ENCODE measurements at regions not wholly inside any gene's neighbourhood (a gene's known extent, or its start where the extent isn't known, plus 50 kb on each side); places are given as distances from the start of the nearest gene placed in this dataset.
"Not testable (repeated sequence)": the region's sequence is repeated elsewhere in the genome, so short reads cannot be mapped to it uniquely, and the experiment has no call there.

DNA sequence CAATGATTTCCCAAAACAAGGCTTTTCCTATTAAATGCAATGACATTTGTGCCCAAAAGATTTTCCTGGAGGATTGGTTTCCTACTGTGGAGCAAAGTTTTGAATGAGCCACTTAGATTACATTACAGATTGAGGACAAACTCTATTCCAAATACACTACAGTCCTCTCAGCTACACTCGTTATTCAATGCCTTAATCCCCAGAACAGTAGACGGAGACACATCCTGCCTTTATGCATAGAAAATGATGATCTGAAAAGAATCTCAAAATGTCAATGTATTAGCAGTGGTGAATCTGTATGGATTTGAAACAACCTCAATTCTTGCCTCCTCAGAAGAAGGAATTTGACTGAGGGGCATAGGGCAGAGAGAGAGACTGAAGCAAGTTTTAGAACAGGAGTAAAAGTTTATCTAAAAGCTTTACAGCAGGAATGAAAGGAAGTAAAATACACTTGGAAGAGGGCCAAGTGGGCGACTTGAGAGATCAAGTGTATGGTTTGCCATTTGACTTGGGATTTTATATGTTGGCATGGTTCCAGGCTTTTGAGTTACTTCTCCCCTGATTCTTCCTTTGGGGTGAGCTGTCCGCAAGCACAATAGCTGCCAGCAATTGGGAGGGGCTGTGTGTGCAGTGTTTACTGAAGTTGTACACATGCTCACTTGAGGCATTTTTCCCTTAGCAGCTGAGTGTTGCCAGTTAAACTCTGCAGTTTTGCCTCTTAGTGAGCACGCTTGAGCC, 891.9 kb upstream of the MBL2 start:
- DNase-seq (ENCODE audit: low read depth, low spot score), result no peak

DNA sequence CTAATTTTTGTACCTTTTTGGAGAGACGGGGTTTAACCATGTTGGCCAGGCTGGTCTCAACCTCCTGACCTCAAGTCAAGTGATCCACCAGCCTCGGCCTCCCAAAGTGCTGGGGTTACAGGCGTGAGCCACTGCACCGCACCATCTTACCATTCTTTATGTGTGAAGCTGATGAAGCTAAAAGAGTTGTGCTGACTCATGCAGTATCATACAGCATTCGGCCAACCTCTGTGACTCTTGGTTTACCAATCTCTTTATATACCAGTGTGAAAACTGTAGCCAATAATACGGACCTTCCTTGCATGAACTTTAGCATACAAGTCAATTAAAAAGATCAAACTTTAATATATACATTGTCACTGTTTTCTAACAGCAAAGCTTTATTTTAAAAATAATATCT, 878.2 kb upstream of the MBL2 start:
- no peak for DNase-seq (ENCODE audit: low read depth, low spot score)

DNA sequence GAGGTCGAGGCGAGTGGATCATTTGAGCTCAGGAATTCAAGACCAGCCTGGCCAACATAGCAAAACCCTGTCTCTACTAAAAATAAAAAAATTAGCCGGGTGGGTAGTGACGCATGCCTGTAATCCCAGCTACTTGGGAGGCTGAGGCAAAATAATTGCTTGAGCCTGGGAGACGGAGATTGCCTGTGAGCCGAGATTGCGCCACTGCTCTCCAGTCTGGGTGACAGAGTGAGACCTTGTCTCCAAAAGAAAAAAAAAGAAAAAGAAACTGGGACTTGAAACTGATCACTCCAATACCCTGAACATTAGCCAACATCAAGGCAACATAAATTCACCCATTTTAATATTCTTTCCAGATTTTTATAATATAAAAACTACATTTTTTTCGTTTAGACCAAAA, 874.6 kb upstream of the MBL2 start:
- DNase-seq (ENCODE audit: low read depth, low spot score), result not testable (repeated sequence)

DNA sequence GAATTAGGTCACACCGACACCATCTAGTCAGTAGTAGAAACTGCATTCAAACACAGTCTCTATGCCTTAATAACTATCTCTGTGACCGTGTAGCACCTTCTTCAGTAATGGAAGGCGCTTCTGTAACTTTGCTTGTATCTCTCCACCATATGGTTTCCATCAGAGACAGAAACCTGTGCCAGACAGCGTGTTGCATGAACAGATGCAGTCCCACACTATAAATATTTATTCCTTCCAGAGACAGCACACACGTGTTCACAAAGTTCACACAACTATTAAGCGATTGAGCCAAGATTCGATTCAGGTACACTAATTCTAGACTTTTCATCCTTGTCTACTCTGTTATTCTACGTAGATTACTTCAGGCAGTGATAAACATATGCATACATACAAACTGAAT, 873.9 kb upstream of the MBL2 start:
- DNase-seq (ENCODE audit: low read depth, low spot score), result no peak

DNA sequence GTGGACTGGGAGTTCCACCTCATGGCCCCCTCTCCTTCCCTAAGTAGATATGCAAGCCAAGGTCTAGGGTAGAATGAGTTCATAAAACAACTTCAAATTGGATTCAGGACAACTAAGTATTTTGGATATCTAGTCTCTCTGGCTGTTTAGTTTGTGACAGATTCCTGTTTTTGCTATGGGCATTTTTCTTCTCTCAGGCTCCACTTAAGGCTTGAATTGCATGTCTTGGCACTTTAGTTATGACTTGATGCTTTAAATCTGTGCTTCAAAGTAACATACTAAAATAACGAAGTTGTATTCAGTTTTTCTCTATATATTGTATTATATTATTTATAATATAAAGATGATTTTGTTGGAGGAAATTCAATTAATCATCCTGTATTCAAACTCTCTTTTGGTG, 873.4 kb upstream of the MBL2 start:
- no peak for DNase-seq (ENCODE audit: low read depth, low spot score)

DNA sequence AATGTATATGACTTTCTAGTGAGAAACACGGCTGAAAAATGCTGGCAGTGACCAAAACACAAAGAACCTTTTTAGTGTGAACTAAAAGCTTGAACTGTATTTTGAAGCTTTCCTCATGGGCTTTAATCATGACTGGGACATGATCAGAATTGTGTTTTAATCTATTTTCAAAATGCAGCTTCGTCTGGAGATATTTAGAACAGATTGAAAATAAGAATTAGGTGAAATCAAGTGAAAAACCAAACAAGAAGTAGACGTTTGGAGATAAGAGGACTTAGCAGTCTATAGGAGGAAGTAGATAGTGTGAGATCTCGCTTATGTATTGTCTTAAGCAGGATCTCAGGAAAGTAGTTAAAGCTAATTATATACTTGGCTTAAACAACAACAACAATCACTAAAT, 865.4 kb upstream of the MBL2 start:
- DNase-seq (ENCODE audit: low read depth, low spot score), result no peak

DNA sequence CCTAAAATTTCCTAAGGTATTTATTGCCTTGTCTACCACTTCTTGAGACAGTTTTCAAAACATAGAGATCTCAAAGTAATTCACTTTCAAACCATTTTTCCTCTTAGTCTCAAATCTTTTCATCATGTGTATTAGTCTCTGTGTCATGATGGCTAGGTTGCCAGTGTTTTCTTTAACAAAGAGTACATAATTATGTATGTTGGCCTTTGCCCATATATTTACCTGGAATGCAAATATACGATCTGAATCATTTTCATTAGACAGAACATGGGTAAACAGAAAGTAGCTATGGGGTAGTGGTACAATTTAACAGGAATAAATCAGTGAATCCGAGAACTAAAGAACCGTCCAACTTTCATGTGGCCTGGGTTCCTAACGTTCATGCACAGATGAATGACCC, 852.1 kb upstream of the MBL2 start:
- no peak for DNase-seq (ENCODE audit: low read depth, low spot score)

DNA sequence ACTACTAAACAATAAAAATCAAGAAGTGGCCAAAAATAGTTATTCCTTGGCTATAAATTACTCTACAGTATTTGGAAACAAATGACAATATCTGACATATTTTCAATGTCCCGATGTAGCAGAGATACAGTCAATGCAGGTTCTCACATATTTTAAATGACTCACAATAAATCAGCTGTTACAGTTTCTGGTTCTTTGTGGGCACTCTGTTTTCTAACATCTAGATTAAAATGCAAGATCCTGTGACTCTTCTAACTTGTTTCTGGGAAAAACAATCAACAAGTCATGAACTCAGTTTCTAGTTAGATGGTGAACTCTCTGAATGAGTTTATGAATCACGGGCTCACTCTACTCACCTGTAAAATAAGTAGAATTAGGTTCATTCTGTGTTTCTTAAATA, 849.6 kb upstream of the MBL2 start:
- no peak for DNase-seq (ENCODE audit: low read depth, low spot score)

DNA sequence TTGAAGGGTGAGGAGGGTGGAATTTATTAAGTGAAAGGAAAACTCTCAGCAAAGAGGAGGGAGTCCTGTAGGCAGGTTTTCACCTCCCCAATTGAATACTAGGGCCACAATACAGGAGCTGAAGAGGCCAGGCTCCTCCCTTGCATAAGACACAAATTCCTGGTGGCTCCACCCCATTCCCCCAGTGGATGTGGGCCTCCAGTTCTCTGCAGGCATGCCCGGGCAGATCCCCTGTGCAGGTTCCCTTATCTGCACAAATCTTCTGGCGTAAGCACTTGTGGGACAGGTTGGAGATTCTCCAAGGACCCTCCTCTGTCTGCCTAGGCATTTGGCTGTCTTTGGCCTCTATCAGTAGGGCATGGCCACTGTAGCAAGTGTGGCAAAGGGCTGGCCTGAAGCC, 847.1 kb upstream of the MBL2 start:
- DNase-seq (ENCODE audit: low read depth, low spot score), result no peak

DNA sequence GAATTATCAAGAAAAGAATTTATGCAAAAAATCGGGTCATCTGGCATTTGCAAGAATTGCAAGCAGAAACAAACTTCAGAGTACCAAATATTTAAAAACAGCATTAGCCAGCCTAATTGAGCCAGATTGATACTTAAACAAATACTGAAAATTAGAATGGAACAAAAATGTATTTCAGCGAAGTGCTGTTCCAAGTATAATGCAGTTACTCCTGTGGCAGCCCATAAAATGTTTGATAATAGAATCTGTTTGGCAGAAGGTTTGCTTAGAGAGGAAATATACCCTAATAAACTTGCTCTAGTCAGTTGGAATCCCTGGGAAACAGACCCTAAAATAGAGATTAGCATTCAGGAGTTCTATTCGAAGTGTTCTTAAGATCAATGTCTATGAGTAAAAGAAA, 835.1 kb upstream of the MBL2 start:
- DNase-seq (ENCODE audit: low read depth, low spot score), result no peak

DNA sequence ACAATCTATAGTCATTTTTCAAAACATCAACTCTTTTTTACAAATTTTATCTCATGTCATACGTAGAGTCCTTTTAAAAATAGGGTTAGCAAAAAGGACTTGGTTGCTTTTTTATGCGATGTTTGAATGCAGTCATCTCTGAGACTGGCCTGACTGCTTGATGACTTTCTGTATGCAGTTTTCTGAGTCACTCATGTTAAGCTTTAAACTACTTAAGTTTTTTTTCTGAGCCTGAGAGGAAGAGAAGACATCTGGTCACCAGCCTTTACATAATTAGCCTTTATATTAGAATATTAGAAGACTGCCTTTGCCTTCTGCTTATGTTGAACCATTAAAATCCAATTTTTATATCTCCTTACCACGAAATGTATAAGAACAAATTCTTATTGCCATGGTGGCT, 834.4 kb upstream of the MBL2 start:
- DNase-seq (ENCODE audit: low read depth, low spot score), result no peak

DNA sequence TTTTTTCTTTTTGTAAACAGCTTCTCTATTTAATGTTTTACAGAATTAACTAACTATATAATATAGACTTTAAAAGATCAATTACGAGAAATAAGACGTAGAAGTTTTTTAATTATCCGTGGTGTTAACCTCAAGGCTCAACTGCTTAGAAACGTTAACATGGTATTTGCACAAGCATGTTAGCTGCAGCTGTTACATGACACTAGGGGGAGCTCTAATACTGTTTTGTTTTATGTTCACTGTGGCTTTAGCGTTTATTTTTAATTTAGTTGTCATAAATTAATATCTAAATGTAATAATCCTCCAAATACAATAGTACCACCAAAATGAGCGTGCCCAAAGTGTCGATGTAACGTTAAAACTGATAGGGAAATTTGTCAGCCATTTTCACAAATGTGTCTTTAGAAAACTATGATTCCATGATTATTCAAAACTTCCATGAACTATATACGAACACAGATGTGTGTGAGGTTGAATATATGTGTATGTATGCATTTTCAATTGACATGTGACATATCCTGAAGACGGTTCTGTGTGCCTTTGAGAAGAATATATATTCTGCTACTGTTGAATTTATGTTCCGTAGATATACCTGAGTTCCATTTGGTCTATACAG, 828.8 kb upstream of the MBL2 start:
- DNase-seq (ENCODE audit: low read depth, low spot score), result no peak

DNA sequence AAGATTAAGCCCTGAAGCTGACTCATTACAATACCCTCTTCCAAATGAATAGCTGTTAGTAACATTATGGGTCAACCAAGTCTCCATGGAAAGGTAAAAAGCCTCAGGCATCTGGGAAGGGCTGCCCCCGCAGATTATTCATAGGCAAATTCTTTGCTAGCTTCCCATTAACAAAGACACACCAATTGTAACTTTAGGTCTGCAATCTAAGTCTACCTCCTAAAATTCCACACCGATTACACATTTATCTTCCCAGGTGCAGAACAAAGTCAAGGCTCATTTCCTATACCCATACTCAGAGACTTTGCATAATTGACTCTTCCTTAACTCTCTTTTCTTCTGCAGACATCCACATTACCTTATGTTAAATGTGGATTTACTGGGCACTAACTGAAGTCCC, 826.3 kb upstream of the MBL2 start:
- DNase-seq (ENCODE audit: low read depth, low spot score), result peak; percentile 46

DNA sequence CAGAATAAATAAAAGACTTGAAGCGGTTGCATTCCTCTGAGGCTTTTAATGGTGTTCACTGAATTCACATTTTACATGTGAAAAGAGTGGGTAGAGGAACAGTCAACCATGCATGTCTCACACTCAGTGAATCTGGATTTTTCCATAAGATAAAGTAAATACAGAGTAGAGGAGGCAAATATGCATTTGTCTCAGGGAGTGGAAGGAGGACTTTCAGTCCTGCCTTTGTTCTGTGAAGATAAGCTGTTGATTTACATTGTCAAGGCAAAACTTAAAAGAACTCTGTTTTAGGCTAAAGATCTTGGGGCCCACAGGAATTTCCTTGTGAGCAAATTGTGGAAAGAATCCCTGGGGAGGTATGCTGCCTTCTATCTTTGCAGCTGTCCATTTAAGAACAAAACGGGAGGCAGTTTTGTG, 825.3 kb upstream of the MBL2 start:
- DNase-seq (ENCODE audit: low read depth, low spot score), result peak; percentile 39

DNA sequence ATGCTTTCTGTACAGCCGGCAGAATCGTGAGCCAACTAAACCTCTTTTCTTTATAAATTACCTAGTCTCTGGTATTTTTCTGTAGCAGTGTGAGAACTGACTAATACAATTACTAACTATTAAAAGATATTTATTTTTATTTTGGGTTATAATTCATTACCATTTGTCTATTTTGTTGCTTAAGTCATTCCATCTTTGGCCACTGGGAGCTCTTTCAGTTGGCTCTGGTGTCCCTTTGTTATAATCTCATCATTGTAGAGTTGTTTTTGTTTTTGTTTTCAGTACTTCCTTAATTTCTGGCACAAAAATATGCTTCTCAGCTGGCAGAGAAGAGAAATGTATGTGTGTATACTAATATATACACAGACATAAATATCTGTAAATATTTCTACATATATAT, 807.9 kb upstream of the MBL2 start:
- DNase-seq (ENCODE audit: low read depth, low spot score), result no peak

DNA sequence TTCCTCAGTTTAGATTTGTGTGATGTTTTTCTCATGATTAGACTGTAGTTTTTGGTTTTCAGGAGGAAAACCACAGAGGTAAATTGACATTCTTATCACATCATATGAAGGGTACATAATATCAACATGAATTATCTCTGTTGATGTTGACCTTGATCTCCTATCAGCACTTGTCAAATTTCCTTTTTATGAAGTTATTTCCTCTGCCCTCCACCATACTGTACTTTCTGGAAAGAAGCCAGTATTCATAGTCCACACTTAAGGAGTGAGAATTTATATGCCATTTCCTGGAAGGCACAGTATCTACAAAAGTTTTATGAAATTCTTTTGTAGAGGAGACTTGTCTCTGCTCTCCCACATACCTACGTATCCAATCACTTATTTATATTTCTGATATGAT, 807.2 kb upstream of the MBL2 start:
- no peak for DNase-seq (ENCODE audit: low read depth, low spot score)

DNA sequence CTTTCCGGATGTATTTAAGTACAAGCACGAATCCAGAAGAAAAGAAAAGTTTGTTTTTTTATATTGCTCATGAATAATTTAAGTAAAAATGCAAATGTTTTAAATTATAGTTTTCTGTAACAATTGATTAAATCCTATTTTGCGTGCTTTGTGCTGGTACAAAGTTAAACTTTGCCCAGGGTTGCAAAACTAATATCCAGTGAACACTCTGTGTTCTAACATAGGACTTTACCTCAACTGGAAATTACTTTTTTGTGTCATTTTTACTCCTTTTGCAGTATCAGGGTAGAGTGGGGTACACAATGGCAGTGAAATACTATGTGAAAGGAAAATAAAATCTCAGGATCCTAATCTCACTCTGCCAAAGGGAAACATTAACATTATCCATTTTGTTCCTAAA, 801.4 kb upstream of the MBL2 start:
- no peak for DNase-seq (ENCODE audit: low read depth, low spot score)

DNA sequence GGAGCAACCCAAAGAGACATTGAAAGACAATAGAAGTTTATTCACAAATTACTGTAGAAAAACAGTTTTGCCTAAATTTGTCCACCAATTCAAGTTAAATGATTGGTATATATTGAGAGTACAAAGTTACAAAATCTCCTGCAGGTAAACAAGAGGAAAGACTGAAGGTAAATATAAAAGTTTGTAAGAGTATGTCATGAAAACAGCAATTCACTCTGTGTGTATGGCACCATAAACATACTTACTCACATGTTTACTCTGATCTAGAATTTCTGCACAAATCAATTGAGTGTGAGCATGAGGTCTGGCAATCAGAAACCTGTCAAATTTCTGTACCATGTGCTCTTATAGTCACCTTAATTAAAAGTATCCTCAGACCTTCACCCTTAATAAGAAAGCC, 800.9 kb upstream of the MBL2 start:
- DNase-seq (ENCODE audit: low read depth, low spot score), result no peak

DNA sequence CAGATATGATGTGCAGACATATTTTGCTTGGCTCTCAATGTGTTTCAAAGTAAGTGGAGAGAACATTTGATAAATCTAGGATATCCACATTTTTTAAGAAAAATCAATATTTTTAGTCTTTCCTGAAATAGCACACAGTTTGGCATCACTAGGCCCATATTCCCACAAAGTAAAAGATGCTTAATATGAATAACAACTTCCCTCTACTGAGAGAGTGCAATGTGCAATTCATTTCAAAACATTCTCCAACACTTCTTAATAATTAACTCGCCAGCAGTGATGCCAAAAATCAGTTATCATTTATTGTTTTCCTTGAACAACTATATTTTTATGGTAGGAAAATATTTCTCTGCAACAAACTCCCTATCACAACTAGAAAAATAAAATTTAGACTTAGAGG, 800.2 kb upstream of the MBL2 start:
- no peak for DNase-seq (ENCODE audit: low read depth, low spot score)

DNA sequence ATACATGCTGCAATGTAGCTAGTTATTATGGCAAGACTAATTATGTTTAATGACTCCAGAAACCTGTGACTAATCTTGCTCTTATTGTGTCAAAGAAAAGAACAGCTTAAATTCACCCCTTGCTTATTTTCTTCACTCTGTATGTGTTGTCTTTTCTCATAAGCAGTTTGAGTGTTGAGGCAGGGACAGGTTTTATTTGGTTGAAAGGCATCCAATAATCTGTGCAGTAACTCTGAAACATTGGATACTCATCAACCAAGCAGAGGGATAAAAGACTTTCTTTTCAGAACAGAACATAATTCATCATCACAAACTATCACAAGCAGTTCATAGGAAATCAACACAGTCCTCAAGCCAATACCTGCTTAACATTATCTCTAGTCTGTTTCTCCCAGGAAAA, 797.6 kb upstream of the MBL2 start:
- no peak for DNase-seq (ENCODE audit: low read depth, low spot score)

DNA sequence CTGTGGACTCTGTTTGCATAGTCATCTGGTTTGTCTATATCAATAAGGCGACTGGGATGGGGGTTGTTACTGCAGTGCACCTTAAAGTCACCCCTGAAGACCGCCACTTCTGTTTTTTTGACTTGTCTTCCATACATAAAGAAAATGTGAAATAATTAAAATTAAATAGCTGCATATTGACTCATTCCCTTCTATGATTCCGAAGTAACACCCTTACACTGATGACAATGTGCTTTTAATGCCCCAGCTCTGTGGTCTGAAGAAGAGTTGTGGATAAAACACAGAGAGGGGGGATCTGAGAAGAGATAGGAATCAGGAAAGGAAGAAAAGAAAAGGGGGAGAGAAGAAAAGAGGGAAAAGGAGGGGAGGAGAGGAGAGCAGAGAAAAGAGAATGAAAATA, 796.9 kb upstream of the MBL2 start:
- DNase-seq (ENCODE audit: low read depth, low spot score), result no peak

DNA sequence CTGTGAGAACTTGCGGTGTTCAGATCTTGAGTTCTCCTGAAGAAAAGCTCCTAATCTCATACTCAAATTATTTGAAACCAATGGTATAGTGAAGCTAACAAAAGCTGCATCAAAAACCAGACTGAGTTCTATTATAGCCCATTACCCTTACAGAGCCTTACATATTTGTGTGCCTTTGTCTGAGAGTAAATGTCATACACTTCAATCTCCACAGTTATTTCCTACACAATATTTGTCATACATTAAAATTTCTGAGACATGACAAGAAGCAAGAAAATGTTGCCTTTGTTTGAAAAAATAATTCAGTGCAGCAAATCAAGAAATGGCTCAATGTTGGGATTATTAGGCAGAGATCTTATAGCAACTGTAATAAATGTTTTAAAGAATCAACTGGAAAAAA, 776.1 kb upstream of the MBL2 start:
- DNase-seq (ENCODE audit: low read depth, low spot score), result no peak

DNA sequence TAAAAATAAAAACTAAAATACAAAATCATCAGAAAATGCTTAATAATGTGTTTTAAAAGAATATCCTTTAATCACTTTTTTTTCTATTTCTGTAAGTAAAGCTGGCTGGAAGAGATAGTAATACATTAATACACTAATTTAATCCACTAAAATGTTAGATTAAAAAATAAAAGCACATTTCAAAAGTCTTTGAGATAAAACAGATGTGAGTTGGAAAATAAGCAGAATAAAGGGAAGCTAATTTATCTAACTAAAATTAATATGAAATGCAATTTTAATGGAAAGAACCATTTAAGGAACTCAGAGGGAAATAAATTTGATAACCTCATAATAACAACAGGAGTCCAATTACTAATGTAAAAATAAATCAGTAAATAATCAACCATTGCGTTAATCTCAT, 774.8 kb upstream of the MBL2 start:
- DNase-seq (ENCODE audit: low read depth, low spot score), result no peak

DNA sequence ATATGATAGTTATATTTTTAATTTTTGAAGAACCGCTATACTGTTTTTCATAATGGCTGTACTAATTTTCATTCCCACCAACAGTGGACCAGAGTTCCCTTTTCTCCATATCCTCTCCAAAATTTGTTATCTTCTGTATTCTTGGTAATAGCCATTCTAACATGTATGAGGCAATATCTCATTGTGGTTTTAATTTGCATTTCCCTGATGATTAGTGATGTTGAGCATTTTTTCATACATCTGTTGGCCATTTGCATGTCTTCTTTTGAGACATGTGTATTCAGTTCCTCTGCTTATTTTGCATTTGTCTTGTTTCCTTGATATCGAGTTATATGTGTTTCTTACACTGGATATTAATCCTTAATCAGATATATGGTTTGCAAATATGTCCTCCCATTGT, 770.8 kb upstream of the MBL2 start:
- DNase-seq (ENCODE audit: low read depth, low spot score), result no peak

Data from ELF-1 (cell line).